SK-N-SH (cell line): ENCODE measurements at regions not wholly inside any gene's neighbourhood (a gene's known extent, or its start where the extent isn't known, plus 50 kb on each side); places are given as distances from the start of the nearest gene placed in this dataset.

Experiments
- CTCF ChIA-PET: fragments of 300-600, 350-600 bp; formaldehyde crosslinking; extraction: SDS; loops from one replicate; lab custom pipeline; 2021; lab: Yijun Ruan, JAX
- POLR2A ChIA-PET: fragments of 350-600 bp; sonication (Branson Sonifier 250); formaldehyde crosslinking; extraction: SDS; loops from one replicate; lab custom pipeline; 2020; ENCODE audit warnings: antibody characterized with exemption, inconsistent platforms; lab: Yijun Ruan, JAX
- DNase-seq: peaks from one replicate; pipeline ENCODE4 v3.0.0; 2012
- H2AFZ ChIP-seq: fragments of 200-600 bp; sonication (generic); 2 replicates; pipeline ENCODE4 v1.8.1; 2016; ENCODE audit warnings: antibody characterized with exemption, mild to moderate bottlenecking, low read depth
- H3F3A ChIP-seq: fragments of 200-600 bp; sonication (generic); replicated peaks from 2 replicates; pipeline ENCODE3; 2016; ENCODE audit warnings: antibody characterized with exemption, mild to moderate bottlenecking; ENCODE audit not compliant: insufficient read depth
- H3K27ac ChIP-seq, 2 experiments: fragments of 200-500 bp in 1 of 2; fragments of 200-600 bp in 1 of 2; sonication (Bioruptor generic) in 1 of 2; sonication (generic), shearing (Covaris generic) in 1 of 2; 2 replicates each; pipeline versions ENCODE4 v1.5.1 to v1.6.1; 2014 to 2016; ENCODE audit warnings: low read depth in 2 of 2, inconsistent platforms in 1 of 2, low read length in 1 of 2, mild to moderate bottlenecking in 1 of 2, mixed read lengths in 1 of 2
- H3K27me3 ChIP-seq: fragments of 200-600 bp; sonication (generic), shearing (Covaris generic); 2 replicates; pipeline ENCODE4 v1.6.1; 2016; ENCODE audit warnings: mixed run types; ENCODE audit not compliant: insufficient read depth
- H3K36me3 ChIP-seq, 2 experiments: fragments of 200-500 bp in 1 of 2; fragments of 200-600 bp in 1 of 2; sonication (Bioruptor generic) in 1 of 2; sonication (generic) in 1 of 2; replicated peaks in 1 of 2; 2 replicates each; pipeline versions ENCODE3 to v1.5.1; 2014 to 2016; ENCODE audit warnings: low read length in 1 of 2, mild to moderate bottlenecking in 1 of 2; ENCODE audit not compliant: insufficient read depth in 2 of 2, control insufficient read depth in 1 of 2
- H3K4me1 ChIP-seq, 2 experiments: fragments of 200-500 bp in 1 of 2; fragments of 200-600 bp in 1 of 2; sonication (Bioruptor generic) in 1 of 2; sonication (generic), shearing (Covaris generic) in 1 of 2; 2 replicates each; pipeline versions ENCODE4 v1.5.1 to v1.6.1; 2014 to 2016; ENCODE audit warnings: low read depth in 1 of 2, low read length in 1 of 2, mixed run types in 1 of 2; ENCODE audit not compliant: insufficient read depth in 2 of 2, control insufficient read depth in 1 of 2
- H3K4me2 ChIP-seq: fragments of 200-600 bp; sonication (generic), shearing (Covaris generic); 2 replicates; pipeline ENCODE4 v1.6.1; 2017; ENCODE audit warnings: mixed run types
- H3K4me3 ChIP-seq, 2 experiments: fragments of 200-500 bp in 1 of 2; fragments of 200-600 bp in 1 of 2; sonication (Bioruptor generic) in 1 of 2; sonication (generic), shearing (Covaris generic) in 1 of 2; 2 replicates each; pipeline versions ENCODE4 v1.5.1 to v1.8.1; 2014 to 2016; ENCODE audit warnings: low read depth in 2 of 2, inconsistent platforms in 1 of 2, low read length in 1 of 2, mild to moderate bottlenecking in 1 of 2, mixed read lengths in 1 of 2, moderate library complexity in 1 of 2
- H3K79me2 ChIP-seq: fragments of 200-600 bp; sonication (generic); 2 replicates; pipeline ENCODE4 v1.8.1; 2017; ENCODE audit warnings: mild to moderate bottlenecking; ENCODE audit not compliant: insufficient read depth
- H3K9ac ChIP-seq: fragments of 200-600 bp; sonication (generic); 2 replicates; pipeline ENCODE4 v1.6.1; 2017; ENCODE audit warnings: mixed run types
- H3K9me2 ChIP-seq: fragments of 200-600 bp; sonication (generic); 2 replicates; pipeline ENCODE4 v1.6.1; 2017; ENCODE audit warnings: mixed run types
- H3K9me3 ChIP-seq: fragments of 200-600 bp; sonication (generic); 2 replicates; pipeline ENCODE4 v1.6.1; 2017; ENCODE audit warnings: mixed run types, mild to moderate bottlenecking, moderate library complexity
- H4K20me1 ChIP-seq: fragments of 200-600 bp; sonication (generic); 2 replicates; pipeline ENCODE4 v1.6.1; 2017; ENCODE audit warnings: mild to moderate bottlenecking, mixed run types; ENCODE audit not compliant: insufficient read depth
- EZH2phosphoT487 ChIP-seq: fragments of 200-600 bp; sonication (generic); IDR thresholded peaks from 2 replicates; pipeline ENCODE4 v1.6.1; 2017; ENCODE audit warnings: low read depth, mixed run types, mild to moderate bottlenecking, antibody characterized with exemption, moderate library complexity, borderline replicate concordance
- FOSL2 ChIP-seq: IDR thresholded peaks from 2 replicates; pipeline ENCODE4 v1.4.0; 2012; ENCODE audit warnings: low read depth, mild to moderate bottlenecking, moderate library complexity, borderline replicate concordance
- FOXJ3 ChIP-seq: sonication (generic); formaldehyde crosslinking; IDR thresholded peaks from 2 replicates; pipeline ENCODE4 v1.5.1; 2020; ENCODE audit warnings: mild to moderate bottlenecking, missing genetic modification reagents
- MEF2A ChIP-seq: IDR thresholded peaks from 2 replicates; pipeline ENCODE4 v1.4.0; 2012; ENCODE audit warnings: low read depth, borderline replicate concordance
- NFIC ChIP-seq: IDR thresholded peaks from 2 replicates; pipeline ENCODE4 v1.4.0; 2012; ENCODE audit warnings: borderline replicate concordance
- POLR2AphosphoS5 ChIP-seq: IDR thresholded peaks from 2 replicates; pipeline ENCODE4 v1.6.1; 2012; ENCODE audit warnings: low read depth, low read length
- REST ChIP-seq: IDR thresholded peaks from 2 replicates; pipeline ENCODE4 v1.6.1; 2012; ENCODE audit warnings: mild to moderate bottlenecking, low read depth, low read length, moderate library complexity
- TAF1 ChIP-seq: IDR thresholded peaks from 2 replicates; pipeline ENCODE4 v1.6.1; 2012; ENCODE audit warnings: low read depth, mild to moderate bottlenecking, low read length, moderate library complexity, borderline replicate concordance
- WGBS: methylation state at CpG from one replicate; pipeline ENCODE4 v1.1.6; 2017; ENCODE audit warnings: low lambda C conversion rate; 5-methylcytosine and 5-hydroxymethylcytosine counted together
- TF ChIP-seq, protein P1 (sequence below): IDR thresholded peaks from 2 replicates; pipeline ENCODE4; 2012
- TF ChIP-seq, protein P2 (sequence below): fragments of 150-350 bp; IDR thresholded peaks from 2 replicates; pipeline ENCODE4 v1.6.1; 2016; ENCODE audit warnings: mild to moderate bottlenecking, low read depth, low read length

DNA sequence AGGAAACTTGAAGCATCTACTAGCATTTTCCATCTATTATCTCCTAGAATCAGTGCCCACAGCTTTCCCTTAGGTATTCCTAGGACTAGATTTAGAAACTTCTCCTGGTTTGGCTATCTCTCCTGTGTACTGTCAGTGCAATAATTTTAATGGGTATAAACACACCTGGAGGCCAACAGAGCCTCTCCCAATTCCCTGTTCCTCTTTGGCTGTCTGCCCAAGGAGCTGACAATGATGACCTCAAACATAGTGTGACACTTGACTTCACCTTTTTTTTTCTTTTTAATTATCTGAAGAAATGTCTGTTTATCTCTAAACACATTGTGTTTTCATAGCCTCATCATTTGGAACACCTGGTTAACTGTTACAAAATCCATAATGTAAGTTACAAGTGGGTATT lies 754.5 kb upstream of the ALCAM start (continued):
- TF ChIP-seq NFIC (no peak), FOSL2 (no peak), EZH2phosphoT487 (no peak), TAF1 (no peak)

DNA sequence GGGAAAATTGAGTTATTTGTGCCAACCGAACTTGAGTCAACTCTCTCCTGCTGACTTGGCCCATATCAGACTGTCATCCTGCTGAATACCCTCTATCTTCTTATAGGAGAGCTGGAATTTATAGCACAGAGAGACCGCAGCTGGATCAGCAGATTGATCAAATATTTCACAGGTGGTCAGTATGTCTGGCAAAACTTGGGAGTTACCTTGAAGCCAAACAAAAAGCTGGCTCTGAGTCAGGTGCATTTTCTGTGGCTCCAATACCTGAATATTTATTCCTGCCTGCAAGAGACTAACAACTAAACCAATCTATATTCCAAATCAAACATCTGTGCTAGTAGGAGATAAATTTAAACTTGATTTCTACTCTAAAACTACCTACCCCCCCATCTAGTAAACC lies 752.1 kb upstream of the ALCAM start:
- no peak for DNase-seq
- H3K4me1 ChIP-seq, result no peaks in the 10 kb centered on the region

More for the DNA sequence above, 752.1 kb upstream of the ALCAM start:
- H3K27ac ChIP-seq, result no peak overlapping the region
- no peak overlapping the region for H3K4me2 ChIP-seq
- no peak overlapping the region for H3K4me3 ChIP-seq
- no peak overlapping the region for H2AFZ ChIP-seq
- WGBS, result 90% methylated on average over 2 of the region's 2 CpGs
- no peaks in the 10 kb centered on the region for H3K79me2 ChIP-seq
- H3F3A ChIP-seq, result no peaks in the 10 kb centered on the region
- no peaks in the 10 kb centered on the region; the same call in 1 of the 2 replicates for H3K9me2 ChIP-seq
- no peaks in the 10 kb centered on the region for H3K9me3 ChIP-seq
- H3K36me3 ChIP-seq, result no peaks in the 10 kb centered on the region
- CTCF ChIA-PET, result interaction anchor here (1.9 kb wide), 1 partner anchor 18 kb away, joined by 7 read pairs; no protein-coding TSS in a partner anchor
- no peaks in the 10 kb centered on the region for H3K27me3 ChIP-seq
- no peaks in the 10 kb centered on the region for H4K20me1 ChIP-seq
- H3K9ac ChIP-seq, result no peak overlapping the region
- TF ChIP-seq POLR2AphosphoS5 (no peak), FOXJ3 (no peak), MEF2A (no peak), REST (no peak)
- TF ChIP-seq, protein P1, sequence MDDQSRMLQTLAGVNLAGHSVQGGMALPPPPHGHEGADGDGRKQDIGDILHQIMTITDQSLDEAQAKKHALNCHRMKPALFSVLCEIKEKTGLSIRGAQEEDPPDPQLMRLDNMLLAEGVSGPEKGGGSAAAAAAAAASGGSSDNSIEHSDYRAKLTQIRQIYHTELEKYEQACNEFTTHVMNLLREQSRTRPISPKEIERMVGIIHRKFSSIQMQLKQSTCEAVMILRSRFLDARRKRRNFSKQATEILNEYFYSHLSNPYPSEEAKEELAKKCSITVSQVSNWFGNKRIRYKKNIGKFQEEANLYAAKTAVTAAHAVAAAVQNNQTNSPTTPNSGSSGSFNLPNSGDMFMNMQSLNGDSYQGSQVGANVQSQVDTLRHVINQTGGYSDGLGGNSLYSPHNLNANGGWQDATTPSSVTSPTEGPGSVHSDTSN, result no peak
- TF ChIP-seq, protein P2, sequence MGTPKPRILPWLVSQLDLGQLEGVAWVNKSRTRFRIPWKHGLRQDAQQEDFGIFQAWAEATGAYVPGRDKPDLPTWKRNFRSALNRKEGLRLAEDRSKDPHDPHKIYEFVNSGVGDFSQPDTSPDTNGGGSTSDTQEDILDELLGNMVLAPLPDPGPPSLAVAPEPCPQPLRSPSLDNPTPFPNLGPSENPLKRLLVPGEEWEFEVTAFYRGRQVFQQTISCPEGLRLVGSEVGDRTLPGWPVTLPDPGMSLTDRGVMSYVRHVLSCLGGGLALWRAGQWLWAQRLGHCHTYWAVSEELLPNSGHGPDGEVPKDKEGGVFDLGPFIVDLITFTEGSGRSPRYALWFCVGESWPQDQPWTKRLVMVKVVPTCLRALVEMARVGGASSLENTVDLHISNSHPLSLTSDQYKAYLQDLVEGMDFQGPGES, result no peak
- POLR2A ChIA-PET, result no interaction called here
